DOHH2 (cell line): ENCODE measurements at regions not wholly inside any gene's neighbourhood (a gene's known extent, or its start where the extent isn't known, plus 50 kb on each side); places are given as distances from the start of the nearest gene placed in this dataset.

Experiments
- H3F3A ChIP-seq: fragments of 200-600 bp; sonication (generic), shearing (Covaris generic); 2 replicates; pipeline ENCODE4 v1.6.0; 2016; ENCODE audit warnings: antibody characterized with exemption, mild to moderate bottlenecking; ENCODE audit not compliant: control insufficient read depth, insufficient read depth
- H3K27ac ChIP-seq: fragments of 200-600 bp; sonication (generic); 2 replicates; pipeline ENCODE4 v1.5.1; 2014; ENCODE audit warnings: low read depth, mild to moderate bottlenecking, low read length, moderate library complexity
- H3K27me3 ChIP-seq: fragments of 200-600 bp; sonication (generic); 2 replicates; pipeline ENCODE4 v1.6.1; 2014; ENCODE audit warnings: mild to moderate bottlenecking, low read length, mixed read lengths; ENCODE audit not compliant: control insufficient read depth
- H3K36me3 ChIP-seq: fragments of 200-600 bp; sonication (generic); 2 replicates; pipeline ENCODE4 v1.6.1; 2014; ENCODE audit warnings: mild to moderate bottlenecking, low read length, moderate library complexity, mixed read lengths; ENCODE audit not compliant: control insufficient read depth
- H3K4me1 ChIP-seq: fragments of 200-600 bp; sonication (generic); 2 replicates; pipeline ENCODE4 v1.6.1; 2014; ENCODE audit warnings: mild to moderate bottlenecking, low read length, mixed read lengths; ENCODE audit not compliant: control insufficient read depth
- H3K4me2 ChIP-seq: fragments of 200-600 bp; sonication (generic); 2 replicates; pipeline ENCODE4 v1.6.0; 2014; ENCODE audit warnings: mild to moderate bottlenecking, low read length, moderate library complexity
- H3K4me3 ChIP-seq: fragments of 200-600 bp; sonication (generic); 2 replicates; pipeline ENCODE4 v1.5.1; 2014; ENCODE audit warnings: mild to moderate bottlenecking, low read length, mixed read lengths
- H3K79me2 ChIP-seq: fragments of 200-600 bp; sonication (generic); 2 replicates; pipeline ENCODE4 v1.6.1; 2014; ENCODE audit warnings: mild to moderate bottlenecking, low read length, mixed read lengths; ENCODE audit not compliant: control insufficient read depth
- H3K9me2 ChIP-seq: fragments of 200-600 bp; sonication (generic); replicated peaks from 2 replicates; pipeline ENCODE4 v1.6.1; 2014; ENCODE audit warnings: mild to moderate bottlenecking, low read length, mixed read lengths; ENCODE audit not compliant: control insufficient read depth
- H3K9me3 ChIP-seq: fragments of 200-600 bp; sonication (generic); 2 replicates; pipeline ENCODE4 v1.6.1; 2014; ENCODE audit warnings: antibody characterized with exemption, low read length, mixed read lengths; ENCODE audit not compliant: control insufficient read depth, insufficient read depth
- H4K20me1 ChIP-seq: fragments of 200-600 bp; sonication (generic); 2 replicates; pipeline ENCODE4 v1.6.0; 2014; ENCODE audit warnings: low read depth, mild to moderate bottlenecking, antibody characterized with exemption, low read length, moderate library complexity; ENCODE audit not compliant: control insufficient read depth, insufficient read depth
- CTCF ChIP-seq: fragments of 200-600 bp; sonication (generic); IDR thresholded peaks from one replicate; pipeline ENCODE4 v1.5.1; 2014; ENCODE audit warnings: antibody characterized with exemption, mild to moderate bottlenecking, low read depth, low read length; ENCODE audit not compliant: poor library complexity, severe bottlenecking
- EZH2phosphoT487 ChIP-seq: fragments of 200-600 bp; sonication (generic); IDR thresholded peaks from 2 replicates; pipeline ENCODE4 v1.6.1; 2017; ENCODE audit warnings: borderline replicate concordance, mild to moderate bottlenecking, antibody characterized with exemption, low read length, moderate library complexity, mixed read lengths

- Histone ChIP-seq H4K20me1 (no peaks in the 10 kb centered on the region), H3K9me3 (no peaks in the 10 kb centered on the region)
- TF ChIP-seq EZH2phosphoT487: no peak
- no peak for TF ChIP-seq CTCF
These were observed 83.7 kb upstream of the SLC27A6 start for GRCh38 chr5:128881502-128882018.

GRCh38 chr5:128885649-128886255 is 79.5 kb upstream of the SLC27A6 start:
- Histone ChIP-seq H3K9me3 (no peaks in the 10 kb centered on the region), H3K27ac (no peak overlapping the region), H3K4me3 (no peak overlapping the region), H3K36me3 (no peaks in the 10 kb centered on the region), H4K20me1 (no peaks in the 10 kb centered on the region), H3K9me2 (no peaks in the 10 kb centered on the region), H3K4me1 (no peaks in the 10 kb centered on the region), H3K79me2 (no peaks in the 10 kb centered on the region), H3F3A (no peaks in the 10 kb centered on the region), H3K27me3 (no peaks in the 10 kb centered on the region), H3K4me2 (no peak overlapping the region)
- no peak for TF ChIP-seq EZH2phosphoT487
- no peak for TF ChIP-seq CTCF

More at GRCh38 chr5:128881502-128882018, 83.7 kb upstream of the SLC27A6 start:
- H3K9me2 ChIP-seq: no peaks in the 10 kb centered on the region
- H3F3A ChIP-seq: no peaks in the 10 kb centered on the region
- no peak overlapping the region for H3K4me3 ChIP-seq
- H3K36me3 ChIP-seq: no peaks in the 10 kb centered on the region
- no peaks in the 10 kb centered on the region for H3K79me2 ChIP-seq
- H3K4me2 ChIP-seq: no peak overlapping the region
- no peaks in the 10 kb centered on the region for H3K4me1 ChIP-seq
- H3K27ac ChIP-seq: no peak overlapping the region
- no peaks in the 10 kb centered on the region for H3K27me3 ChIP-seq

- Histone ChIP-seq H3F3A (no peaks in the 10 kb centered on the region), H3K27me3 (no peaks in the 10 kb centered on the region), H3K4me2 (no peak overlapping the region), H3K9me3 (no peaks in the 10 kb centered on the region), H3K4me3 (no peak overlapping the region), H3K4me1 (no peaks in the 10 kb centered on the region), H3K9me2 (no peaks in the 10 kb centered on the region), H3K79me2 (no peaks in the 10 kb centered on the region), H4K20me1 (no peaks in the 10 kb centered on the region), H3K36me3 (no peaks in the 10 kb centered on the region), H3K27ac (no peak overlapping the region)
- no peak for TF ChIP-seq EZH2phosphoT487
- TF ChIP-seq CTCF: no peak
These were observed 70.2 kb upstream of the SLC27A6 start for GRCh38 chr5:128895122-128895521.
